Adrenal gland (tissue), 9 donors: ENCODE measurements at regions not wholly inside any gene's neighbourhood (a gene's known extent, or its start where the extent isn't known, plus 50 kb on each side); places are given as distances from the start of the nearest gene placed in this dataset.

ENCODE experiments used
- DNase-seq, 7 donors: peaks; one replicate each; pipeline ENCODE4 v3.0.0-alpha.2; 2019 to 2020
- H3K27ac ChIP-seq, 5 donors: fragments of 200-600 bp; sonication (generic) in 4 of 5; 1 replicate in 3 of 5; 2 replicates in 2 of 5; pipeline versions ENCODE4 v1.5.1 to v1.8.0; 2016 to 2020; ENCODE audit warnings: mild to moderate bottlenecking in 1 of 5
- H3K27me3 ChIP-seq: fragments of 200-600 bp; 2 replicates; pipeline ENCODE4 v1.8.0; 2021
- H3K36me3 ChIP-seq, 2 donors: fragments of 200-600 bp; replicated peaks in 1 of 2; 1 replicate in 1 of 2; 2 replicates in 1 of 2; pipeline versions ENCODE4 v1.5.1 to v1.8.0; 2018 to 2022
- H3K4me1 ChIP-seq, 2 donors: fragments of 200-600 bp; replicated peaks in 1 of 2; 1 replicate in 1 of 2; 2 replicates in 1 of 2; pipeline versions ENCODE4 v1.5.1 to v1.8.0; 2018 to 2021
- H3K4me3 ChIP-seq, 4 donors: fragments of 200-600 bp; sonication (generic) in 3 of 4; one replicate each; pipeline ENCODE4 v1.5.1; 2016 to 2018
- H3K9me3 ChIP-seq, 3 donors: fragments of 200-600 bp; sonication (generic) in 1 of 3; replicated peaks in 1 of 3; 1 replicate in 2 of 3; 2 replicates in 1 of 3; pipeline versions ENCODE4 v1.5.1 to v1.8.0; 2016 to 2021
- CTCF ChIP-seq, 6 experiments: fragments of 450-650 bp in 4 of 6; fragments of 200-600 bp in 2 of 6; sonication (generic) in 1 of 6; IDR thresholded peaks; 1 replicate in 5 of 6; 2 replicates in 1 of 6; pipeline versions ENCODE4 v1.5.1 to v1.8.0; 2016 to 2021; ENCODE audit warnings: antibody characterized with exemption in 6 of 6, mild to moderate bottlenecking in 2 of 6, moderate library complexity in 1 of 6
- POLR2A ChIP-seq, 2 donors: fragments of 450-650 bp; IDR thresholded peaks; one replicate each; pipeline ENCODE4 v1.6.1; 2017; ENCODE audit warnings: antibody characterized with exemption in 2 of 2, mild to moderate bottlenecking in 2 of 2, moderate library complexity in 1 of 2
- WGBS, 4 donors: extraction: QIAGEN DNeasy Blood & Tissue Kit in 2 of 4; methylation state at CpG; one replicate each; pipeline versions ENCODE4 v1.1.5 to v1.1.7; 2013 to 2017; 5-methylcytosine and 5-hydroxymethylcytosine counted together
- intact Hi-C, 2 donors: fragments of 100-400 bp; cut with DNase I; formaldehyde crosslinking; loops; one replicate each; pipeline versions ENCODE4 v1.14.1 to v1.15.0; 2022 to 2023
- donor health status: healthy with polysubstance abuse.
- donor health status: Bipolar disorder and iron deficiency.
- donor health status: DM: yes; HTN: yes; CAD: no.
- donor health status: DM: no; HTN: no; CAD: no.
- donor health status: DM: no; HTN: no; CAD: no.

- no peak overlapping the region for H3K4me3 ChIP-seq
- no peaks in the 10 kb centered on the region for H3K27me3 ChIP-seq
- H3K4me1 ChIP-seq: no peaks in the 10 kb centered on the region
- TF ChIP-seq POLR2A (IDR thresholded peaks at IDR 0.05) (no peak), CTCF (IDR thresholded peaks at IDR 0.05) (no peak)
- H3K27ac ChIP-seq: no peak overlapping the region
- peak in 6 of 7 donors; percentile 20 to 54 (median 30) for DNase-seq
- no peaks in the 10 kb centered on the region for H3K9me3 ChIP-seq
- no peaks in the 10 kb centered on the region for H3K36me3 ChIP-seq
- intact Hi-C loops: loop anchor here in 1 of 2 donors (10.0 kb wide), 1 partner anchor 585 kb away; no protein-coding TSS in a partner anchor
- WGBS, 4 donors: 33 to 73% (median 59%) methylated on average over 1 of the region's 1 CpG
Measured at GRCh38 chr13:79779761-79780160, 298.8 kb downstream of the NDFIP2 start.

- Histone ChIP-seq H3K36me3 (no peaks in the 10 kb centered on the region), H3K27ac (no peak overlapping the region), H3K27me3 (no peaks in the 10 kb centered on the region), H3K4me3 (no peak overlapping the region), H3K9me3 (no peaks in the 10 kb centered on the region), H3K4me1 (no peaks in the 10 kb centered on the region)
- intact Hi-C loops: loop anchor here in 1 of 2 donors (10.0 kb wide), 1 partner anchor 586 kb away; no protein-coding TSS in a partner anchor
- TF ChIP-seq POLR2A (IDR thresholded peaks at IDR 0.05) (no peak), CTCF (IDR thresholded peaks at IDR 0.05) (no peak)
- no peak for DNase-seq
- WGBS, 4 donors: 78 to 81% (median 79%) methylated on average over 4 of the region's 4 CpGs
Measured at GRCh38 chr13:79778741-79779460, 297.9 kb downstream of the NDFIP2 start.

GRCh38 chr13:79777504-79777903, 296.5 kb downstream of the NDFIP2 start:
- TF ChIP-seq POLR2A (IDR thresholded peaks at IDR 0.05) (no peak), CTCF (IDR thresholded peaks at IDR 0.05) (no peak)
- intact Hi-C loops: loop anchor here in 1 of 2 donors (10.0 kb wide), 1 partner anchor 587 kb away; no protein-coding TSS in a partner anchor
- H3K4me3 ChIP-seq: no peak overlapping the region
- H3K9me3 ChIP-seq: no peaks in the 10 kb centered on the region
- H3K4me1 ChIP-seq: no peaks in the 10 kb centered on the region
- H3K27ac ChIP-seq: no peak overlapping the region
- 77 to 90% (median 83%) methylated on average over 2 of the region's 2 CpGs for WGBS, 4 donors
- no peak for DNase-seq
- no peaks in the 10 kb centered on the region for H3K36me3 ChIP-seq
- no peaks in the 10 kb centered on the region for H3K27me3 ChIP-seq

- Histone ChIP-seq H3K4me1 (no peaks in the 10 kb centered on the region), H3K9me3 (no peaks in the 10 kb centered on the region), H3K27ac (no peak overlapping the region), H3K36me3 (no peaks in the 10 kb centered on the region), H3K27me3 (no peaks in the 10 kb centered on the region), H3K4me3 (no peak overlapping the region)
- intact Hi-C loops: loop anchor here in 1 of 2 donors (10.0 kb wide), 1 partner anchor 588 kb away; no protein-coding TSS in a partner anchor
- no peak for DNase-seq
- 75 to 82% (median 81%) methylated on average over 3 of the region's 3 CpGs for WGBS, 4 donors
- TF ChIP-seq CTCF (IDR thresholded peaks at IDR 0.05) (no peak), POLR2A (IDR thresholded peaks at IDR 0.05) (no peak)
Measured at GRCh38 chr13:79776531-79777295, 295.8 kb downstream of the NDFIP2 start.
